A673 (cell line): ENCODE measurements at regions not wholly inside any gene's neighbourhood (a gene's known extent, or its start where the extent isn't known, plus 50 kb on each side); places are given as distances from the start of the nearest gene placed in this dataset.

Source experiments
- EZH2 ChIP-seq: fragments of 200-600 bp; sonication (generic); IDR thresholded peaks from 2 replicates; pipeline ENCODE4 v1.6.1; 2017; ENCODE audit warnings: borderline replicate concordance, low read depth, mild to moderate bottlenecking, mixed read lengths, antibody characterized with exemption, low read length; ENCODE audit not compliant: poor library complexity, severe bottlenecking
- TF ChIP-seq, protein P1 (sequence below): fragments of 300-800, 200-600 bp; sonication (generic); conservative IDR thresholded peaks from 2 replicates; pipeline ENCODE4 v1.5.1; 2017; ENCODE audit warnings: low read depth, mild to moderate bottlenecking, antibody characterized with exemption, low read length, moderate library complexity, mixed read lengths

DNA sequence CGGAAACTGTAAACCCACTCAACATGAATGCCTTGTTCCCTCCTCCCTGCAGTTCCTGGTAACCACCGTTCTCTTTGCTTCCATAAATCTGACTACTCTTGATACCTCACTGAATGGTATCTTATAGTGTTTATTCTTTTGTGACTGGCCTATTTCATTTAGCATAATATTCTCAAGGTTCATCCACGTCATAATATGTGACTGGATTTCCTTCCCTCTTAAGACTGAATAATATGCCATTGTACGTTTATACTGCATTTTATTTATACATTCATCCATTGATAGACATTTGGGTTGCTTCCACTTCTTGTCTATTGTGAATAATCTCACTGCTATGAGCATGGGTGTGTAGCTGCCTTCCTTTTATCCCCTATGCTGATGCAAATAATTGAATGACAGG lies 253.3 kb upstream of the SMARCA2 start:
- TF ChIP-seq, protein P1, sequence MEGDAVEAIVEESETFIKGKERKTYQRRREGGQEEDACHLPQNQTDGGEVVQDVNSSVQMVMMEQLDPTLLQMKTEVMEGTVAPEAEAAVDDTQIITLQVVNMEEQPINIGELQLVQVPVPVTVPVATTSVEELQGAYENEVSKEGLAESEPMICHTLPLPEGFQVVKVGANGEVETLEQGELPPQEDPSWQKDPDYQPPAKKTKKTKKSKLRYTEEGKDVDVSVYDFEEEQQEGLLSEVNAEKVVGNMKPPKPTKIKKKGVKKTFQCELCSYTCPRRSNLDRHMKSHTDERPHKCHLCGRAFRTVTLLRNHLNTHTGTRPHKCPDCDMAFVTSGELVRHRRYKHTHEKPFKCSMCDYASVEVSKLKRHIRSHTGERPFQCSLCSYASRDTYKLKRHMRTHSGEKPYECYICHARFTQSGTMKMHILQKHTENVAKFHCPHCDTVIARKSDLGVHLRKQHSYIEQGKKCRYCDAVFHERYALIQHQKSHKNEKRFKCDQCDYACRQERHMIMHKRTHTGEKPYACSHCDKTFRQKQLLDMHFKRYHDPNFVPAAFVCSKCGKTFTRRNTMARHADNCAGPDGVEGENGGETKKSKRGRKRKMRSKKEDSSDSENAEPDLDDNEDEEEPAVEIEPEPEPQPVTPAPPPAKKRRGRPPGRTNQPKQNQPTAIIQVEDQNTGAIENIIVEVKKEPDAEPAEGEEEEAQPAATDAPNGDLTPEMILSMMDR: no peak
- TF ChIP-seq EZH2: no peak
